ENCODE measurements at regions not wholly inside any gene's neighbourhood (a gene's known extent, or its start where the extent isn't known, plus 50 kb on each side); places are given as distances from the start of the nearest gene placed in this dataset.
A peak's percentile ranks its signal among the peaks of the same experiment; 100 is the strongest.

DNA sequence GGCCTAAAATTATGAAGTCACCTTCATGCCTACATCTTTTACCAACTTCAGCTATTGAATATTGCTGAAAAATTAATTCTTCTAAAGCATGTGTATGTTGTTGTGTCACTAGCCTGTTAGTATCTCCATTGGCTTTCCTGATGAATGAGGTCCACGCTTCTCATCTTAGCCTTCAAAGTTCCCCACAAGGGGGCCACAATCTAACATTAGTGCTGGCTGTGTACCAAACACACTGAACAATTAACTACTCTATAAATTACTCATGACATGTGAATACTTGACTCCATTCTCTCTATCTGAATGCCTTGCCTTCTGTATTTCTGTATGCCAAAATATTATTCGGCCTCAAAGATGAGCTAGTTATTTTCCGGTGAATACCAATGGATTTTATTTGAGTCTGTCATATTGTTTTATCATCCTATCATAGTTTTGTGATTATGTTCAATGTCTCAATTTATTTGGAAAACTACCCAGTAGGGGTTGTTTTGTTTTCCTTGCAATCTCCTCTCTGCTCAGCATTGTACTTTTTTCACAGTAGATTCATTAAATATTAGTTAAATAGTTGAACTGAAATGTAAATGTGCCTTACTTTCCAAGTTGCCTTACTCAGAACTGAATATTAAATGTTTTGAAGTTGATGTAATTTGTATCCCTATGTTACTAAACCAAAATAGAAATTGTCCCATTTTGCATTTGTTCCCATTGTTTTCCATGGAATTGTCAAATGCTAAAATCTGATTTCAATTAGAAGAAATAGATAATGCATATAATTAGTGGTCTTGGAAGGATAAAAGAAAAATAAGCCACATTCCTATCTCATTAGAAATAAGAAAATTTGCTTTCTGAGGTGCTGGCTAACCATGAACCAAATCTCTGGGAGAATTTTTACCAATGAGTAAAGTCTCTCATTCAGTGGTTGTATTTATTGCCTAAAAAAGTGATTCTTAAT, 208.4 kb upstream of the COL3A1 start:
- TF ChIP-seq, protein P1, sequence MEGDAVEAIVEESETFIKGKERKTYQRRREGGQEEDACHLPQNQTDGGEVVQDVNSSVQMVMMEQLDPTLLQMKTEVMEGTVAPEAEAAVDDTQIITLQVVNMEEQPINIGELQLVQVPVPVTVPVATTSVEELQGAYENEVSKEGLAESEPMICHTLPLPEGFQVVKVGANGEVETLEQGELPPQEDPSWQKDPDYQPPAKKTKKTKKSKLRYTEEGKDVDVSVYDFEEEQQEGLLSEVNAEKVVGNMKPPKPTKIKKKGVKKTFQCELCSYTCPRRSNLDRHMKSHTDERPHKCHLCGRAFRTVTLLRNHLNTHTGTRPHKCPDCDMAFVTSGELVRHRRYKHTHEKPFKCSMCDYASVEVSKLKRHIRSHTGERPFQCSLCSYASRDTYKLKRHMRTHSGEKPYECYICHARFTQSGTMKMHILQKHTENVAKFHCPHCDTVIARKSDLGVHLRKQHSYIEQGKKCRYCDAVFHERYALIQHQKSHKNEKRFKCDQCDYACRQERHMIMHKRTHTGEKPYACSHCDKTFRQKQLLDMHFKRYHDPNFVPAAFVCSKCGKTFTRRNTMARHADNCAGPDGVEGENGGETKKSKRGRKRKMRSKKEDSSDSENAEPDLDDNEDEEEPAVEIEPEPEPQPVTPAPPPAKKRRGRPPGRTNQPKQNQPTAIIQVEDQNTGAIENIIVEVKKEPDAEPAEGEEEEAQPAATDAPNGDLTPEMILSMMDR (conservative IDR thresholded peaks at IDR 0.05; ENCODE audit: control insufficient read depth, insufficient read depth, low read depth, low read length) = peak; percentile 44
- DNase-seq (ENCODE audit: low read depth) = peak; percentile 61
- no peak overlapping the region for H3K4me3 ChIP-seq (ENCODE audit: control insufficient read depth, low read depth, low read length)

DNA sequence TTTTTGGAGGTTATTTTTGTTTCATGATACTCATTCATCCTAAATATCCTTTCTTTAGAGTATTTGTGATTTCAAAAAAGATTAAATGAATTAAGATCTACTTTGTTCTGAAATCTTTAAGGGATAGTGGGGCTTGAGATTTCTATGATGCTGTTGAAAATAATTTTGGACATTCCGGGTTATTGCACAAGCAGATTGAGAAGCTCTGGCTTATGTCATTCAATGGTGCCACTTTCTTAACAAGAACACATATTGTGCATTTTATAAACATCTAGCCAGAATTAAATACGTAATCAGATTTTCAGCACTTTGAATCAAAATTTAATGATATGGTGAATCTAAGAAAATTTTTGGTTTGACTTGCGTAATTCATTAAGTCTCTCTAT, 207.7 kb upstream of the COL3A1 start:
- TF ChIP-seq, protein P1 (conservative IDR thresholded peaks at IDR 0.05; ENCODE audit: control insufficient read depth, insufficient read depth, low read depth, low read length) = no peak
- no peak overlapping the region for H3K4me3 ChIP-seq (ENCODE audit: control insufficient read depth, low read depth, low read length)
- peak; percentile 49 for DNase-seq (ENCODE audit: low read depth)

DNA sequence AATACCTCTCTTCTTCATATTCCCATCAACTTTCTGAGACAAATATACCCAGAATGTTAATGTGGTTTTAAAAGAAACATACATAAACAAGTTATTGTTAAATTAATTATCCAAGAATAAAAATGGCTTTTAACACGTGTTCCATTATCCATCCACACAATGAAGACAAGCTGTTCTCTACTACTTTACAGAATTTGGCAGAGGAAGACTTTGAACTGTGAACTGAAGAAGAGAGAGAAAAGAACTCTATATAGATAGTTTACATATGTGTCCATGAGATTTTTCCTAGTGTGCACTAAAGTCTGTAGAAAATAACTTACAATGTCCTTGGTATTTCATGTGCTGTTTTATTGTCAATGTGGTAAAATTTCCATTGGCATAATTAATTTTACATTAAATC, 207.0 kb upstream of the COL3A1 start:
- no peak for DNase-seq (ENCODE audit: low read depth)
- H3K4me3 ChIP-seq (ENCODE audit: control insufficient read depth, low read depth, low read length) = no peak overlapping the region
- TF ChIP-seq, protein P1 (conservative IDR thresholded peaks at IDR 0.05; ENCODE audit: control insufficient read depth, insufficient read depth, low read depth, low read length) = no peak

DNA sequence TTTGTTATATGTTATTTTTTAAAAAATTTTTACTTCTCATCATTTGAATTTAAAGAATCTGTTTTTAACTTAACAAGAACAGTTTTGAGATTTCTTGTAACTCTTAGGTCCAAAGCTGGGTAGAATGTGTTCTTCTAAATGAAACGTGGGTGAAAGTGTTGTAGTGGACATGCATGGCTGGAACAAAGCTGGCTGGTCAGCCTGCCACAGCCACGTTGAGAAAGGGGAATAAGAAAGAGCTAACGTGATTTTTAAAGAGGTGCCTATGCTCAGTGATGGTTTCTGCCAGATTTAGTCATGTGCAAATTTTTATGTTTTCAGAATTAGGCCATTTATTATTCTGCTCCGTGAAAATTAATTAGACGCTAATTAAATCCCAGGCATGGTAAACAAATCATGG, 203.9 kb upstream of the COL3A1 start:
- TF ChIP-seq, protein P1 (conservative IDR thresholded peaks at IDR 0.05; ENCODE audit: control insufficient read depth, insufficient read depth, low read depth, low read length) = no peak
- no peak overlapping the region for H3K4me3 ChIP-seq (ENCODE audit: control insufficient read depth, low read depth, low read length)
- no peak for DNase-seq (ENCODE audit: low read depth)

- TF ChIP-seq, protein P1 (conservative IDR thresholded peaks at IDR 0.05; ENCODE audit: control insufficient read depth, insufficient read depth, low read depth, low read length) = no peak
- H3K4me3 ChIP-seq (ENCODE audit: control insufficient read depth, low read depth, low read length) = no peak overlapping the region
- peak; percentile 75 for DNase-seq (ENCODE audit: low read depth)
Measured at GRCh38 chr2:188773075-188773474, 201.1 kb upstream of the COL3A1 start.

- TF ChIP-seq, protein P1 (conservative IDR thresholded peaks at IDR 0.05; ENCODE audit: control insufficient read depth, insufficient read depth, low read depth, low read length) = no peak
- H3K4me3 ChIP-seq (ENCODE audit: control insufficient read depth, low read depth, low read length) = no peak overlapping the region
- peak; percentile 69 for DNase-seq (ENCODE audit: low read depth)
Measured at GRCh38 chr2:188776634-188777033, 197.5 kb upstream of the COL3A1 start.
